Right lobe of liver (tissue), 6 donors: ENCODE measurements at regions not wholly inside any gene's neighbourhood (a gene's known extent, or its start where the extent isn't known, plus 50 kb on each side); places are given as distances from the start of the nearest gene placed in this dataset.

Source experiments
- ATAC-seq, 4 donors: fragments of 200-7000 bp; cut with Tn5 transposase; one replicate each; pipeline ENCODE4 v1.9.1; 2020; ENCODE audit warnings: mild to moderate bottlenecking in 4 of 4, moderate library complexity in 4 of 4
- DNase-seq, 3 donors: peaks; one replicate each; pipeline ENCODE4 v3.0.0-alpha.2; 2020
- H3K27ac ChIP-seq, 3 donors: fragments of 200-600 bp; one replicate each; pipeline ENCODE4 v1.8.0; 2022
- H3K27me3 ChIP-seq, 2 donors: fragments of 200-600 bp; one replicate each; pipeline ENCODE4 v1.8.0; 2022
- H3K36me3 ChIP-seq, 4 donors: fragments of 200-600 bp; sonication (generic) in 1 of 4; one replicate each; pipeline versions ENCODE4 v1.5.1 to v1.8.0; 2017 to 2022; ENCODE audit warnings: control low read depth in 1 of 4
- H3K4me1 ChIP-seq, 4 donors: fragments of 200-600 bp; sonication (generic) in 1 of 4; one replicate each; pipeline versions ENCODE4 v1.5.1 to v1.8.0; 2017 to 2022; ENCODE audit warnings: control low read depth in 1 of 4
- H3K4me3 ChIP-seq, 3 donors: fragments of 200-600 bp; one replicate each; pipeline ENCODE4 v1.8.0; 2022
- H3K9me3 ChIP-seq, 4 donors: fragments of 200-600 bp; sonication (generic) in 1 of 4; one replicate each; pipeline versions ENCODE4 v1.5.1 to v1.8.0; 2017 to 2022; ENCODE audit warnings: control low read depth in 1 of 4
- POLR2A ChIP-seq: fragments of 450-650 bp; IDR thresholded peaks from one replicate; pipeline ENCODE4 v1.6.1; 2017; ENCODE audit warnings: antibody characterized with exemption, mild to moderate bottlenecking
- WGBS: methylation state at CpG from one replicate; pipeline ENCODE4 v1.1.6; 2018; ENCODE audit warnings: low coverage, low lambda C conversion rate; ENCODE audit not compliant: insufficient coverage; ENCODE audit errors: missing lambda C conversion rate; 5-methylcytosine and 5-hydroxymethylcytosine counted together
- intact Hi-C, 2 donors: fragments of 100-400 bp; cut with DNase I; formaldehyde crosslinking; loops; one replicate each; pipeline versions ENCODE4 v1.11.2 to v1.14.1; 2022
- TF ChIP-seq, protein P1 (sequence below), 4 donors: fragments of 200-600 bp in 3 of 4; fragments of 450-650 bp in 1 of 4; IDR thresholded peaks; one replicate each; pipeline versions ENCODE4 v1.5.1 to v1.8.0; 2016 to 2022; ENCODE audit warnings: antibody characterized with exemption in 4 of 4, mild to moderate bottlenecking in 2 of 4
- donor health status: DM: no; HTN: yes; CAD: no.
- donor health status: DM: no; HTN: no; CAD: no.
- donor health status: DM: no; HTN: no; CAD: no.
- donor health status: DM: no; HTN: yes; CAD: no.
- donor health status: DM: no; HTN: yes; CAD: no.

DNA sequence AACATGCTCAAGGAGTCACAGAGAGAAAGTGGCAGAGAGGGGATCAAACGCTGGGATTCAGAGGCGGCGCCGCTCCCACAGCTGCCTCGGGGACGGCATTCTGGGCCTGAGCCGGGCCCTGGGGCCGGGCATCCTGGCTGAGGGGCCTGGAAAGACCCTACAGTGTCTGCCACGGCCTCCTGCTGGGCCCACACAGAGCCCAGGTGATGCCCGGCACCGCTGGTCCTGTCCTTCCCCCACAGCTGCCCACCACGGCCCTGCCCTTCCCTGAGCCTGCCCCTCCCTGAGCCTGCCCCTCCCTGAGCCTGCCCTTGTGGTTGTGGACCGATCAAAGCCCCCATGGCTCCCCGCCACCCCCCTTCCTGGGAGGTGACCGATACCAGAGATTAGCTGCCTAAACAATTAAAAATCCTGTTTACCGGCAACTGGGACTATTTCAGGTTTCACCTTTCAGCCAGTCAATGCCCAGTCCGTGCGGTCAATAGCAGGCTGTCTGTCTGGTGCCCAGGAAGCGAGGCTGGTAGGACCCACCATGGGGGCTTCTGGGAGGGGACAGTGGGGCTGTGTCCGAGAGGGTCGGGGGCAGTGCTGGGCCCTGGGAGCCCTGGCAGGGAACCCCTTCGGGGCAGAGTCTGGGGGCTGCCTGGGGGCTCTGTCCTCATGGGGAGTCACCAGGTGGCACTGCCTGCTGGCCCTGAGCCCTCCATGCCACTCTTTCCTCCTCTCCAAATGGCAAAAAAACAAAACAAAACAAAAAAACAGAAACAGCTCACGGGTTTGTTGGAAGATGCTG, 55.4 kb upstream of the GATA5 start:
- no peak overlapping the region for H3K27ac ChIP-seq
- no peaks in the 10 kb centered on the region for H3K27me3 ChIP-seq
- no peaks in the 10 kb centered on the region for H3K36me3 ChIP-seq
- intact Hi-C loops: no loop called here
- no peaks in the 10 kb centered on the region for H3K4me1 ChIP-seq
- DNase-seq: no peak
- H3K9me3 ChIP-seq: no peaks in the 10 kb centered on the region
- ATAC-seq: no peak
- TF ChIP-seq, protein P1, sequence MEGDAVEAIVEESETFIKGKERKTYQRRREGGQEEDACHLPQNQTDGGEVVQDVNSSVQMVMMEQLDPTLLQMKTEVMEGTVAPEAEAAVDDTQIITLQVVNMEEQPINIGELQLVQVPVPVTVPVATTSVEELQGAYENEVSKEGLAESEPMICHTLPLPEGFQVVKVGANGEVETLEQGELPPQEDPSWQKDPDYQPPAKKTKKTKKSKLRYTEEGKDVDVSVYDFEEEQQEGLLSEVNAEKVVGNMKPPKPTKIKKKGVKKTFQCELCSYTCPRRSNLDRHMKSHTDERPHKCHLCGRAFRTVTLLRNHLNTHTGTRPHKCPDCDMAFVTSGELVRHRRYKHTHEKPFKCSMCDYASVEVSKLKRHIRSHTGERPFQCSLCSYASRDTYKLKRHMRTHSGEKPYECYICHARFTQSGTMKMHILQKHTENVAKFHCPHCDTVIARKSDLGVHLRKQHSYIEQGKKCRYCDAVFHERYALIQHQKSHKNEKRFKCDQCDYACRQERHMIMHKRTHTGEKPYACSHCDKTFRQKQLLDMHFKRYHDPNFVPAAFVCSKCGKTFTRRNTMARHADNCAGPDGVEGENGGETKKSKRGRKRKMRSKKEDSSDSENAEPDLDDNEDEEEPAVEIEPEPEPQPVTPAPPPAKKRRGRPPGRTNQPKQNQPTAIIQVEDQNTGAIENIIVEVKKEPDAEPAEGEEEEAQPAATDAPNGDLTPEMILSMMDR (IDR thresholded peaks at IDR 0.05): no peak
- TF ChIP-seq POLR2A: no peak
- H3K4me3 ChIP-seq: no peak overlapping the region
- 79% methylated on average over 4 of the region's 23 CpGs for WGBS

DNA sequence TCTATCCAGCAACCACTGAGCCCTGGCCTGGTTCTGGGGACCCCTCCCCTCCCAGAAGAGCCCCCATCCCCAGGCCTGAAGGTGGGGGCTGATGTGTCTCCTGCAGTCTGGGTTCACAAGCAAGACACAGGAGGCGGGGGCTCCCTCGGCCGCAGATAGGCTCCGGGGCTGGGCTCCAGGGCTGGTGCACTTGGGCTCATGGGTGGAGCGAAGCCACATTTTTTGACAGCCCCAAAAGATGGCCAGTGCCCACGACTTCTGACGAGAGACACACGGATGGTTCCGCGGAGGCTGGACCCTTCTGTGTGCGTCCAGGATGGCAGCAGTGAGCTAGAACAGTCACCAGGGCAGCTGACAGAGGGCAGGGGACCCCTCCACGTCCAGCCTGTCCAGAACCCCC, 57.1 kb upstream of the GATA5 start:
- no peak overlapping the region for H3K4me3 ChIP-seq
- TF ChIP-seq POLR2A: no peak
- TF ChIP-seq, protein P1 (IDR thresholded peaks at IDR 0.05): no peak
- DNase-seq (no peak), ATAC-seq (no peak)
- WGBS: no CpG with 5 or more reads among the region's 12 CpGs
- H3K4me1 ChIP-seq: no peaks in the 10 kb centered on the region
- no peaks in the 10 kb centered on the region for H3K27me3 ChIP-seq
- H3K27ac ChIP-seq: no peak overlapping the region
- H3K9me3 ChIP-seq: no peaks in the 10 kb centered on the region
- intact Hi-C loops: no loop called here
- H3K36me3 ChIP-seq: no peaks in the 10 kb centered on the region

DNA sequence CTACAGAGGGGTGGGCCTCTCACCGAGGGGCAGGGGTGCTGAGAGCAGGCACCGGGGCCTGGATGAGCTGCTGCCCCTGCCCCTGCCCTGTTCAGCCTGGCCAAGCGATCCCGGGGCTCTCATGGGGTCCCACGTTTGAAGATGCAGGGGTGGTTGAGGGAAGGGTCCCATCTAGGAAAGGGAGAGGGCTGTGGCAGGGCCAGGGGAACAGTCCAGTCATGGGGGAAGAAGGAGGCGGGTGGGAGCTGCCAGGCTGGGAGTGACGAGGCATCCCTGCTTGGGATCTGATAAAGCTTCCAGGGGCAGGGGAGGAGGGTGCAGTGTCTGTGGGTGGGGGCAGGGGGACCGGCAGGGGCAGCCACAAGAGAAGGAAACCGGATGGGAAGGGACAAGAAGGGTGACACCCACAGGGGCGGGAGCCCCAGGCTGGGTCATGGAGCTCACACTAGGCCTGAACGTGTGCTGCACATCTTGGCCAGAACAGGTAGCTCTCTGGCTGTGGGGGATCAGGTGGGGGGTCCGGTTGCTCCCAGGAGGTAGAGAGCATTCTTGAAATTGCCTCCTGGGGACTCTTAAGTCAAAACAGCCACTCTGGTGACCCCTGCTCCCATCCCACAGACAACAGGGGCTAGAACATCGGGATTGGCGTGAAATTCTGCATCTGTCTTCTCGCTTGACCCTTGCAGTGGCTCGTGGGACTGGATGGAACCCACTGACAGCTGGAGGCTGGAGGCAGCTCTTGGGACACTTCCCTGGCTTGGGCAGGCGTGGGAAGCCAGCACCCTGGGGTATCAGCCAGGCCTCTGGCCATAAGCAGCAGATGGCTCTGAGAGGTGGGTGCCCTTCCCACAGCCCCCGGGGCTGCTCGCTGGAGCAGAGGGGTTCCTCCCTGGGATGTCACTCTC, 58.0 kb upstream of the GATA5 start:
- Histone ChIP-seq H3K27me3 (no peaks in the 10 kb centered on the region), H3K4me1 (no peaks in the 10 kb centered on the region), H3K27ac (no peak overlapping the region), H3K36me3 (no peaks in the 10 kb centered on the region), H3K9me3 (no peaks in the 10 kb centered on the region), H3K4me3 (no peak overlapping the region)
- intact Hi-C loops: no loop called here
- WGBS: 21% methylated on average over 5 of the region's 19 CpGs
- no peak for TF ChIP-seq POLR2A
- TF ChIP-seq, protein P1 (IDR thresholded peaks at IDR 0.05): no peak
- no peak for DNase-seq
- ATAC-seq: no peak

DNA sequence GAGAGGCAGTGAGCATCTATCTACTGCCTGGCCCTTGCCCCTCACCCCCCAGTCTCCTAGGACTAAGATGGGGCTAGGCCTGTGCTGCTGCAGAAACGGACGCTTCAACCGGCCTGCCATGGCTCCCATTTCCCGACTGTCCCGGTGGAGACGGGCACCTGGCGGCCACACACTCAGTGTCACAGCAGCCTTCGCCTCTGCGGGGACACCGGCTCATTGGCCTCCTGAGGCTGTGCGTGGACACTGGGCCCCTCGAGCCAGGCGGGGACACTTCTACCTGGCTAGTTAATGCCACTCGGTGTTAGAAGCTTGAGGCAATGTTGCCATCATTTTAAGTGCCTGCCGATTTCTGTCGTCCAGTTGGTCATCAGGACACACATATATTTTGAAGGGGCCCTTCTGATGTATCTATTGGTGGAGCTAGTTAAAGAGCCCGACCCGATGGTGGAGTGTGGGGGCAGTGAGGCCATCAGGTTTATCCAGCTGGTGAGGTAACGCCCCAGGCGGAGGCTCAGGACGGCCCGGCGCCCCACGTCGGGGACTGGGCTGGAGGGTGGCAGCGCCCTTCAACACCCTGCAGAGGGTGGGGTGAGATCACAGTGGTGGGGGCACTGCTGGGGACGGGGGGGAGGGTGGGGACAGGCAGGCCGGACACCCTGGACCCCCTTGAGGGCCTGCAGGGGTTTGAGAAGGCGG, 58.9 kb upstream of the GATA5 start:
- DNase-seq (no peak), ATAC-seq (no peak)
- no peak overlapping the region for H3K27ac ChIP-seq
- no peaks in the 10 kb centered on the region for H3K4me1 ChIP-seq
- no peaks in the 10 kb centered on the region for H3K27me3 ChIP-seq
- intact Hi-C loops: no loop called here
- no peaks in the 10 kb centered on the region for H3K36me3 ChIP-seq
- no peak overlapping the region for H3K4me3 ChIP-seq
- no peaks in the 10 kb centered on the region for H3K9me3 ChIP-seq
- no peak for TF ChIP-seq POLR2A
- TF ChIP-seq, protein P1 (IDR thresholded peaks at IDR 0.05): no peak
- WGBS: 54% methylated on average over 16 of the region's 29 CpGs
